Coronary artery (tissue), 2 donors: ENCODE measurements at regions not wholly inside any gene's neighbourhood (a gene's known extent, or its start where the extent isn't known, plus 50 kb on each side); places are given as distances from the start of the nearest gene placed in this dataset.

Experiments
- DNase-seq: peaks from one replicate; pipeline ENCODE4 v3.0.0-alpha.2; 2017; ENCODE audit warnings: low spot score
- H3K27ac ChIP-seq, 2 donors: fragments of 200-600 bp; sonication (generic); one replicate each; pipeline ENCODE4 v1.5.1; 2016 to 2019
- H3K4me3 ChIP-seq: fragments of 200-600 bp; sonication (generic); 2 replicates; pipeline ENCODE4 v1.5.1; 2016; ENCODE audit warnings: mild to moderate bottlenecking, moderate library complexity
- CTCF ChIP-seq: fragments of 200-600 bp; sonication (generic); IDR thresholded peaks from one replicate; pipeline ENCODE4 v1.5.1; 2019; ENCODE audit warnings: antibody characterized with exemption

DNA sequence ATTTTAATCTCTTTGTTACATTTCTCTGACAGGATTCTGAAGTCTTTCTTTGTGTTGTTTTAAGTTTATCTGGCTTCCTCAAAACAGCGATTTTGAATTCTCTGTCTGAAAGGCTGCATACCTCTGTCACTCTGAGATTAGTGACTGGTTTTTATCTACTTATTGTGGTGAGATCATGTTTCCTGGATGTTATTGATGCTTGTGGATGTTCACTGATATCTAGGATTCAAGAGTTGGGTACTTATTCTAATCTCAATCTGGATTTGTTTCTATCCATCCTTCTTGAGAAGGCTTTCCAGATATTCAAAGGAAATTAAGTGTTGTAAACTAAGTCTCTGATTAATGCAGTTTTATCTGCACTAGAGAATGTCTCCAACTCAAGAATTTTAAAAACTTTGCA, 1076.1 kb upstream of the ADGRB3 start:
- DNase-seq, result no peak
- TF ChIP-seq CTCF, result no peak
- Histone ChIP-seq H3K4me3 (no peak overlapping the region), H3K27ac (no peak overlapping the region)

- DNase-seq, result no peak
- Histone ChIP-seq H3K27ac (no peak overlapping the region), H3K4me3 (no peak overlapping the region)
- no peak for TF ChIP-seq CTCF
Observed at GRCh38 chr6:67544851-67545452, 1090.1 kb upstream of the ADGRB3 start.

DNA sequence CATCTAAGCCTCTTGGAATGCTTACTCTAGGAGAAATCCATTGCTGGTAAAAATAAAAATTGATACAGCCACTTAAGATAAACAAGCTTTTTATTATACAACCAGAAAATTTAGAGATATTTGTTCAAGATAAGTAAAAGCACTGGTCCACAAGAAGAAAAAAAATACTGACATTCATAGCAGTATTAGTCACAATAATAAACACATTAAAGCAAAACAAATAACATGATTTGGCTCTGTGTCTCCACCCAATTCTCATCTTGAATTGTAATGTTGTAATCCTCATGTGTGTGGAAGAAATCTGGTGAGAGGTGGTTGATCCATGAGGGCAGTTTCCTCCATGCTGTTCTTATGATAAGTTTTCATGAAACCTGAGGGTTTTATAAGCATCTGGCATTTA, 1093.5 kb upstream of the ADGRB3 start:
- H3K4me3 ChIP-seq, result no peak overlapping the region
- no peak overlapping the region for H3K27ac ChIP-seq
- DNase-seq, result no peak
- no peak for TF ChIP-seq CTCF

GRCh38 chr6:67538032-67538431, 1097.0 kb upstream of the ADGRB3 start:
- no peak for TF ChIP-seq CTCF
- H3K27ac ChIP-seq, result no peak overlapping the region
- no peak for DNase-seq
- H3K4me3 ChIP-seq, result no peak overlapping the region

- Histone ChIP-seq H3K4me3 (no peak overlapping the region), H3K27ac (no peak overlapping the region)
- TF ChIP-seq CTCF, result no peak
- DNase-seq, result no peak
Observed at GRCh38 chr6:67535946-67536345, 1099.1 kb upstream of the ADGRB3 start.

- TF ChIP-seq CTCF, result no peak
- Histone ChIP-seq H3K27ac (no peak overlapping the region), H3K4me3 (no peak overlapping the region)
- DNase-seq, result no peak
Observed at GRCh38 chr6:67506352-67506751, 1128.7 kb upstream of the ADGRB3 start.

GRCh38 chr6:67501755-67502154, 1133.3 kb upstream of the ADGRB3 start:
- no peak overlapping the region for H3K4me3 ChIP-seq
- no peak for TF ChIP-seq CTCF
- H3K27ac ChIP-seq, result no peak overlapping the region
- no peak for DNase-seq
